WTC11 (cell line): ENCODE measurements at regions not wholly inside any gene's neighbourhood (a gene's known extent, or its start where the extent isn't known, plus 50 kb on each side); places are given as distances from the start of the nearest gene placed in this dataset.

ENCODE experiments used
- NR3C1 ChIP-seq: sonication (generic); formaldehyde crosslinking; conservative IDR thresholded peaks from 2 replicates; pipeline ENCODE4 v1.8.1; 2023; ENCODE audit warnings: low read depth, mild to moderate bottlenecking, missing genetic modification reagents
- OVOL2 ChIP-seq: fragments of 250-450 bp; sonication (Bioruptor Pico); IDR thresholded peaks from 2 replicates; pipeline ENCODE4 v1.9.0; 2021; ENCODE audit warnings: mild to moderate bottlenecking, borderline replicate concordance
- ZNF317 ChIP-seq: sonication (generic); formaldehyde crosslinking; IDR thresholded peaks from 2 replicates; pipeline ENCODE4 v1.8.1; 2023; ENCODE audit warnings: low read depth, mild to moderate bottlenecking, moderate library complexity, missing genetic modification reagents, borderline replicate concordance
- TF ChIP-seq, protein P1 (sequence below): sonication (generic); formaldehyde crosslinking; conservative IDR thresholded peaks from 2 replicates; pipeline ENCODE4 v1.8.1; 2023; ENCODE audit warnings: mild to moderate bottlenecking, low read depth, missing genetic modification reagents, moderate library complexity
- TF ChIP-seq, protein P2 (sequence below): sonication (generic); formaldehyde crosslinking; IDR thresholded peaks from 2 replicates; pipeline ENCODE4 v1.8.1; 2023; ENCODE audit warnings: mild to moderate bottlenecking, missing genetic modification reagents, borderline replicate concordance
- TF ChIP-seq, protein P3 (sequence below): sonication (generic); formaldehyde crosslinking; IDR thresholded peaks from 2 replicates; pipeline ENCODE4 v1.8.0; 2023; ENCODE audit warnings: missing genetic modification reagents
- TF ChIP-seq, protein P4 (sequence below): sonication (generic); formaldehyde crosslinking; IDR thresholded peaks from 2 replicates; pipeline ENCODE4 v1.8.1; 2022; ENCODE audit warnings: low read depth, mild to moderate bottlenecking, moderate library complexity, missing genetic modification reagents, borderline replicate concordance
- TF ChIP-seq, protein P5 (sequence below): fragments of 200-600 bp; IDR thresholded peaks from 2 replicates; pipeline ENCODE4 v1.8.0; 2022; ENCODE audit warnings: antibody characterized with exemption
- TF ChIP-seq, protein P6 (sequence below): sonication (generic); formaldehyde crosslinking; IDR thresholded peaks from 2 replicates; pipeline ENCODE4 v1.8.0; 2023; ENCODE audit warnings: missing genetic modification reagents, mild to moderate bottlenecking, borderline replicate concordance
- TF ChIP-seq, protein P7 (sequence below): sonication (generic); formaldehyde crosslinking; IDR thresholded peaks from 2 replicates; pipeline ENCODE4 v1.8.0; 2022; ENCODE audit warnings: mild to moderate bottlenecking, missing genetic modification reagents
- TF ChIP-seq, protein P8 (sequence below): sonication (generic); formaldehyde crosslinking; conservative IDR thresholded peaks from 2 replicates; pipeline ENCODE4 v1.8.1; 2022; ENCODE audit warnings: mild to moderate bottlenecking, missing genetic modification reagents

DNA sequence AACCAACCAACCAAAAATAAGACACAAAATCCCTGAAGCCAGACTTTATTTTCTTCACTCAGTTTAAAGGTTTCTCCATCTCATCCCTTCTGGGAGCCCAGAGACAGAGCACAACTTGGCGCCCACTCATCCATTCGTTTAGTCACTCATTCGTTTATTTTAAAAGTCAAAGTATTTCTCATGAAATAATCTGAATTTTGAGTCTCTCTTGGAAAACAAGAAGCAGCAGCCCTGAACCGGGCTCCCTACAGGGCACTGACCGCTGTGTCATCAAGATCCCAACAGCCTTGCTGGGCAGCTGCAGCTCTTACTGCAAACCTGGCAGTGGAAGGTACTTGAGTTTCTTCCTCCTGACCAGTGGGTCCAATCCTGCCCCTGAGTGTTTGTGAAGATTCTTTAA, 171.6 kb downstream of the THBS2 start:
- TF ChIP-seq, protein P1, sequence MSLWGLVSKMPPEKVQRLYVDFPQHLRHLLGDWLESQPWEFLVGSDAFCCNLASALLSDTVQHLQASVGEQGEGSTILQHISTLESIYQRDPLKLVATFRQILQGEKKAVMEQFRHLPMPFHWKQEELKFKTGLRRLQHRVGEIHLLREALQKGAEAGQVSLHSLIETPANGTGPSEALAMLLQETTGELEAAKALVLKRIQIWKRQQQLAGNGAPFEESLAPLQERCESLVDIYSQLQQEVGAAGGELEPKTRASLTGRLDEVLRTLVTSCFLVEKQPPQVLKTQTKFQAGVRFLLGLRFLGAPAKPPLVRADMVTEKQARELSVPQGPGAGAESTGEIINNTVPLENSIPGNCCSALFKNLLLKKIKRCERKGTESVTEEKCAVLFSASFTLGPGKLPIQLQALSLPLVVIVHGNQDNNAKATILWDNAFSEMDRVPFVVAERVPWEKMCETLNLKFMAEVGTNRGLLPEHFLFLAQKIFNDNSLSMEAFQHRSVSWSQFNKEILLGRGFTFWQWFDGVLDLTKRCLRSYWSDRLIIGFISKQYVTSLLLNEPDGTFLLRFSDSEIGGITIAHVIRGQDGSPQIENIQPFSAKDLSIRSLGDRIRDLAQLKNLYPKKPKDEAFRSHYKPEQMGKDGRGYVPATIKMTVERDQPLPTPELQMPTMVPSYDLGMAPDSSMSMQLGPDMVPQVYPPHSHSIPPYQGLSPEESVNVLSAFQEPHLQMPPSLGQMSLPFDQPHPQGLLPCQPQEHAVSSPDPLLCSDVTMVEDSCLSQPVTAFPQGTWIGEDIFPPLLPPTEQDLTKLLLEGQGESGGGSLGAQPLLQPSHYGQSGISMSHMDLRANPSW (CRISPR knock-in tag) = no peak
- TF ChIP-seq, protein P2, sequence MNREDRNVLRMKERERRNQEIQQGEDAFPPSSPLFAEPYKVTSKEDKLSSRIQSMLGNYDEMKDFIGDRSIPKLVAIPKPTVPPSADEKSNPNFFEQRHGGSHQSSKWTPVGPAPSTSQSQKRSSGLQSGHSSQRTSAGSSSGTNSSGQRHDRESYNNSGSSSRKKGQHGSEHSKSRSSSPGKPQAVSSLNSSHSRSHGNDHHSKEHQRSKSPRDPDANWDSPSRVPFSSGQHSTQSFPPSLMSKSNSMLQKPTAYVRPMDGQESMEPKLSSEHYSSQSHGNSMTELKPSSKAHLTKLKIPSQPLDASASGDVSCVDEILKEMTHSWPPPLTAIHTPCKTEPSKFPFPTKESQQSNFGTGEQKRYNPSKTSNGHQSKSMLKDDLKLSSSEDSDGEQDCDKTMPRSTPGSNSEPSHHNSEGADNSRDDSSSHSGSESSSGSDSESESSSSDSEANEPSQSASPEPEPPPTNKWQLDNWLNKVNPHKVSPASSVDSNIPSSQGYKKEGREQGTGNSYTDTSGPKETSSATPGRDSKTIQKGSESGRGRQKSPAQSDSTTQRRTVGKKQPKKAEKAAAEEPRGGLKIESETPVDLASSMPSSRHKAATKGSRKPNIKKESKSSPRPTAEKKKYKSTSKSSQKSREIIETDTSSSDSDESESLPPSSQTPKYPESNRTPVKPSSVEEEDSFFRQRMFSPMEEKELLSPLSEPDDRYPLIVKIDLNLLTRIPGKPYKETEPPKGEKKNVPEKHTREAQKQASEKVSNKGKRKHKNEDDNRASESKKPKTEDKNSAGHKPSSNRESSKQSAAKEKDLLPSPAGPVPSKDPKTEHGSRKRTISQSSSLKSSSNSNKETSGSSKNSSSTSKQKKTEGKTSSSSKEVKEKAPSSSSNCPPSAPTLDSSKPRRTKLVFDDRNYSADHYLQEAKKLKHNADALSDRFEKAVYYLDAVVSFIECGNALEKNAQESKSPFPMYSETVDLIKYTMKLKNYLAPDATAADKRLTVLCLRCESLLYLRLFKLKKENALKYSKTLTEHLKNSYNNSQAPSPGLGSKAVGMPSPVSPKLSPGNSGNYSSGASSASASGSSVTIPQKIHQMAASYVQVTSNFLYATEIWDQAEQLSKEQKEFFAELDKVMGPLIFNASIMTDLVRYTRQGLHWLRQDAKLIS = no peak
- TF ChIP-seq, protein P3, sequence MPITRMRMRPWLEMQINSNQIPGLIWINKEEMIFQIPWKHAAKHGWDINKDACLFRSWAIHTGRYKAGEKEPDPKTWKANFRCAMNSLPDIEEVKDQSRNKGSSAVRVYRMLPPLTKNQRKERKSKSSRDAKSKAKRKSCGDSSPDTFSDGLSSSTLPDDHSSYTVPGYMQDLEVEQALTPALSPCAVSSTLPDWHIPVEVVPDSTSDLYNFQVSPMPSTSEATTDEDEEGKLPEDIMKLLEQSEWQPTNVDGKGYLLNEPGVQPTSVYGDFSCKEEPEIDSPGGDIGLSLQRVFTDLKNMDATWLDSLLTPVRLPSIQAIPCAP (CRISPR knock-in tag) = no peak
- TF ChIP-seq, protein P4, sequence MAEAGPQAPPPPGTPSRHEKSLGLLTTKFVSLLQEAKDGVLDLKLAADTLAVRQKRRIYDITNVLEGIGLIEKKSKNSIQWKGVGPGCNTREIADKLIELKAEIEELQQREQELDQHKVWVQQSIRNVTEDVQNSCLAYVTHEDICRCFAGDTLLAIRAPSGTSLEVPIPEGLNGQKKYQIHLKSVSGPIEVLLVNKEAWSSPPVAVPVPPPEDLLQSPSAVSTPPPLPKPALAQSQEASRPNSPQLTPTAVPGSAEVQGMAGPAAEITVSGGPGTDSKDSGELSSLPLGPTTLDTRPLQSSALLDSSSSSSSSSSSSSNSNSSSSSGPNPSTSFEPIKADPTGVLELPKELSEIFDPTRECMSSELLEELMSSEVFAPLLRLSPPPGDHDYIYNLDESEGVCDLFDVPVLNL (CRISPR knock-in tag) = no peak
- TF ChIP-seq, protein P5, sequence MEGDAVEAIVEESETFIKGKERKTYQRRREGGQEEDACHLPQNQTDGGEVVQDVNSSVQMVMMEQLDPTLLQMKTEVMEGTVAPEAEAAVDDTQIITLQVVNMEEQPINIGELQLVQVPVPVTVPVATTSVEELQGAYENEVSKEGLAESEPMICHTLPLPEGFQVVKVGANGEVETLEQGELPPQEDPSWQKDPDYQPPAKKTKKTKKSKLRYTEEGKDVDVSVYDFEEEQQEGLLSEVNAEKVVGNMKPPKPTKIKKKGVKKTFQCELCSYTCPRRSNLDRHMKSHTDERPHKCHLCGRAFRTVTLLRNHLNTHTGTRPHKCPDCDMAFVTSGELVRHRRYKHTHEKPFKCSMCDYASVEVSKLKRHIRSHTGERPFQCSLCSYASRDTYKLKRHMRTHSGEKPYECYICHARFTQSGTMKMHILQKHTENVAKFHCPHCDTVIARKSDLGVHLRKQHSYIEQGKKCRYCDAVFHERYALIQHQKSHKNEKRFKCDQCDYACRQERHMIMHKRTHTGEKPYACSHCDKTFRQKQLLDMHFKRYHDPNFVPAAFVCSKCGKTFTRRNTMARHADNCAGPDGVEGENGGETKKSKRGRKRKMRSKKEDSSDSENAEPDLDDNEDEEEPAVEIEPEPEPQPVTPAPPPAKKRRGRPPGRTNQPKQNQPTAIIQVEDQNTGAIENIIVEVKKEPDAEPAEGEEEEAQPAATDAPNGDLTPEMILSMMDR = no peak
- TF ChIP-seq, protein P6, sequence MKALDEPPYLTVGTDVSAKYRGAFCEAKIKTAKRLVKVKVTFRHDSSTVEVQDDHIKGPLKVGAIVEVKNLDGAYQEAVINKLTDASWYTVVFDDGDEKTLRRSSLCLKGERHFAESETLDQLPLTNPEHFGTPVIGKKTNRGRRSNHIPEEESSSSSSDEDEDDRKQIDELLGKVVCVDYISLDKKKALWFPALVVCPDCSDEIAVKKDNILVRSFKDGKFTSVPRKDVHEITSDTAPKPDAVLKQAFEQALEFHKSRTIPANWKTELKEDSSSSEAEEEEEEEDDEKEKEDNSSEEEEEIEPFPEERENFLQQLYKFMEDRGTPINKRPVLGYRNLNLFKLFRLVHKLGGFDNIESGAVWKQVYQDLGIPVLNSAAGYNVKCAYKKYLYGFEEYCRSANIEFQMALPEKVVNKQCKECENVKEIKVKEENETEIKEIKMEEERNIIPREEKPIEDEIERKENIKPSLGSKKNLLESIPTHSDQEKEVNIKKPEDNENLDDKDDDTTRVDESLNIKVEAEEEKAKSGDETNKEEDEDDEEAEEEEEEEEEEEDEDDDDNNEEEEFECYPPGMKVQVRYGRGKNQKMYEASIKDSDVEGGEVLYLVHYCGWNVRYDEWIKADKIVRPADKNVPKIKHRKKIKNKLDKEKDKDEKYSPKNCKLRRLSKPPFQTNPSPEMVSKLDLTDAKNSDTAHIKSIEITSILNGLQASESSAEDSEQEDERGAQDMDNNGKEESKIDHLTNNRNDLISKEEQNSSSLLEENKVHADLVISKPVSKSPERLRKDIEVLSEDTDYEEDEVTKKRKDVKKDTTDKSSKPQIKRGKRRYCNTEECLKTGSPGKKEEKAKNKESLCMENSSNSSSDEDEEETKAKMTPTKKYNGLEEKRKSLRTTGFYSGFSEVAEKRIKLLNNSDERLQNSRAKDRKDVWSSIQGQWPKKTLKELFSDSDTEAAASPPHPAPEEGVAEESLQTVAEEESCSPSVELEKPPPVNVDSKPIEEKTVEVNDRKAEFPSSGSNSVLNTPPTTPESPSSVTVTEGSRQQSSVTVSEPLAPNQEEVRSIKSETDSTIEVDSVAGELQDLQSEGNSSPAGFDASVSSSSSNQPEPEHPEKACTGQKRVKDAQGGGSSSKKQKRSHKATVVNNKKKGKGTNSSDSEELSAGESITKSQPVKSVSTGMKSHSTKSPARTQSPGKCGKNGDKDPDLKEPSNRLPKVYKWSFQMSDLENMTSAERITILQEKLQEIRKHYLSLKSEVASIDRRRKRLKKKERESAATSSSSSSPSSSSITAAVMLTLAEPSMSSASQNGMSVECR (CRISPR knock-in tag) = no peak
- TF ChIP-seq, protein P7, sequence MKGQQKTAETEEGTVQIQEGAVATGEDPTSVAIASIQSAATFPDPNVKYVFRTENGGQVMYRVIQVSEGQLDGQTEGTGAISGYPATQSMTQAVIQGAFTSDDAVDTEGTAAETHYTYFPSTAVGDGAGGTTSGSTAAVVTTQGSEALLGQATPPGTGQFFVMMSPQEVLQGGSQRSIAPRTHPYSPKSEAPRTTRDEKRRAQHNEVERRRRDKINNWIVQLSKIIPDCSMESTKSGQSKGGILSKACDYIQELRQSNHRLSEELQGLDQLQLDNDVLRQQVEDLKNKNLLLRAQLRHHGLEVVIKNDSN (CRISPR knock-in tag) = no peak
- no peak for TF ChIP-seq NR3C1
- no peak for TF ChIP-seq ZNF317
- TF ChIP-seq OVOL2 (CRISPR knock-in tag) = no peak
- TF ChIP-seq, protein P8, sequence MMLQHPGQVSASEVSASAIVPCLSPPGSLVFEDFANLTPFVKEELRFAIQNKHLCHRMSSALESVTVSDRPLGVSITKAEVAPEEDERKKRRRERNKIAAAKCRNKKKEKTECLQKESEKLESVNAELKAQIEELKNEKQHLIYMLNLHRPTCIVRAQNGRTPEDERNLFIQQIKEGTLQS (CRISPR knock-in tag) = no peak
